Lower leg skin (tissue), 4 donors: ENCODE measurements at regions not wholly inside any gene's neighbourhood (a gene's known extent, or its start where the extent isn't known, plus 50 kb on each side); places are given as distances from the start of the nearest gene placed in this dataset.

Experiments
- DNase-seq, 2 donors: peaks; one replicate each; pipeline ENCODE4 v3.0.0-alpha.2; 2019; ENCODE audit warnings: low spot score in 2 of 2
- H3K4me3 ChIP-seq: fragments of 200-600 bp; sonication (generic); 2 replicates; pipeline ENCODE4 v1.5.1; 2017; ENCODE audit warnings: mild to moderate bottlenecking, low read depth; ENCODE audit not compliant: poor library complexity, severe bottlenecking
- POLR2A ChIP-seq, 2 donors: fragments of 450-650 bp; IDR thresholded peaks; one replicate each; pipeline ENCODE4 v1.6.1; 2016 to 2017; ENCODE audit warnings: antibody characterized with exemption in 2 of 2, mild to moderate bottlenecking in 1 of 2, moderate library complexity in 1 of 2
- WGBS, 2 donors: methylation state at CpG; one replicate each; pipeline ENCODE4 v1.1.5; 2018; 5-methylcytosine and 5-hydroxymethylcytosine counted together
- intact Hi-C: fragments of 100-400 bp; cut with DNase I; formaldehyde crosslinking; loops from one replicate; pipeline ENCODE4 v1.15.0; 2023; ENCODE audit warnings: low total_unique reads
- TF ChIP-seq, protein P1 (sequence below), 3 donors: fragments of 450-650 bp; IDR thresholded peaks; one replicate each; pipeline ENCODE4 v1.5.1; 2016; ENCODE audit warnings: antibody characterized with exemption in 3 of 3, mild to moderate bottlenecking in 3 of 3, moderate library complexity in 2 of 3

DNA sequence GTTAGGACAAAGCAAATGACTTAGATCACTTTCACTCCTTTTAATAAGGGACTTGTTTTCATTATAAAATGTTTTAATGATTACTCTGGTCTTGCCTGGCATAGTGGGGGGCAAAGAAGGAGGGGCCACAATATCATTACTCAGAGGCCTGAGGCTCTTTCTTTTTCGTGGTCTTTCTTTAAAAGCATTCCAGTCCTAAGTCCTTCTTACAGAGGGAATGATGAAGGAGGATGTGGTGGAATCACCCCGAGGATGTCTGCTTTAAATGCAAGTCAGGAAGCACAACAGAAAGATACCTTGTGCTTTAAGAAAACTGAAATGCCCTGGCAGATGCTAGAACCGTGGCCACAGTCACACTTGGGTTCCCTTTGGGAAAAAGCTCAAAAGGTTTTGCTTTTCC, 379.1 kb downstream of the INHBA start:
- H3K4me3 ChIP-seq, result no peak overlapping the region
- TF ChIP-seq POLR2A (IDR thresholded peaks at IDR 0.05), result no peak
- TF ChIP-seq, protein P1, sequence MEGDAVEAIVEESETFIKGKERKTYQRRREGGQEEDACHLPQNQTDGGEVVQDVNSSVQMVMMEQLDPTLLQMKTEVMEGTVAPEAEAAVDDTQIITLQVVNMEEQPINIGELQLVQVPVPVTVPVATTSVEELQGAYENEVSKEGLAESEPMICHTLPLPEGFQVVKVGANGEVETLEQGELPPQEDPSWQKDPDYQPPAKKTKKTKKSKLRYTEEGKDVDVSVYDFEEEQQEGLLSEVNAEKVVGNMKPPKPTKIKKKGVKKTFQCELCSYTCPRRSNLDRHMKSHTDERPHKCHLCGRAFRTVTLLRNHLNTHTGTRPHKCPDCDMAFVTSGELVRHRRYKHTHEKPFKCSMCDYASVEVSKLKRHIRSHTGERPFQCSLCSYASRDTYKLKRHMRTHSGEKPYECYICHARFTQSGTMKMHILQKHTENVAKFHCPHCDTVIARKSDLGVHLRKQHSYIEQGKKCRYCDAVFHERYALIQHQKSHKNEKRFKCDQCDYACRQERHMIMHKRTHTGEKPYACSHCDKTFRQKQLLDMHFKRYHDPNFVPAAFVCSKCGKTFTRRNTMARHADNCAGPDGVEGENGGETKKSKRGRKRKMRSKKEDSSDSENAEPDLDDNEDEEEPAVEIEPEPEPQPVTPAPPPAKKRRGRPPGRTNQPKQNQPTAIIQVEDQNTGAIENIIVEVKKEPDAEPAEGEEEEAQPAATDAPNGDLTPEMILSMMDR (IDR thresholded peaks at IDR 0.05), result no peak
- intact Hi-C loops, result no loop called here
- DNase-seq, result no peak
- WGBS, 2 donors, result 54 to 58% methylated on average over 3 of the region's 3 CpGs

DNA sequence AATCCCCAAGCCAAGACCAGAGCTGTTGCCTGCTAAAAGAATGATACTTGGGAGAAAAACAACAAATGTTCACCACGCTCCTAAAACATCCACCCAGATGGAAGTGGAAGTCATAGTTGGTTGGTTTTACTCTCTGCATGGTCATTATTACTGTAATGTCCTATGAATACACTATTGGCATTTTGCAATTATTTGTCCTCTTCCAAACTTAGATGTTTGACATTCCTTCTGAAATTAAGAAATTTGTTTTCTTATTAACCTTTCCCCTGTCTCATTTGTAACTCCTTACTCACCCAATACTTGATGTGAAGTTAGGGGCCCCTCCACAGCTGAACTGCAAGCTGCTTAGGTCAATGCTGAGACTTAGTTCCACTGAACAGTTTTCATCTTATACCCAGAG, 383.3 kb downstream of the INHBA start:
- no peak for DNase-seq
- TF ChIP-seq POLR2A (IDR thresholded peaks at IDR 0.05), result no peak
- TF ChIP-seq, protein P1 (IDR thresholded peaks at IDR 0.05), result no peak
- intact Hi-C loops, result no loop called here
- no peak overlapping the region for H3K4me3 ChIP-seq
- 82 to 92% methylated on average over 1 of the region's 1 CpG for WGBS, 2 donors

DNA sequence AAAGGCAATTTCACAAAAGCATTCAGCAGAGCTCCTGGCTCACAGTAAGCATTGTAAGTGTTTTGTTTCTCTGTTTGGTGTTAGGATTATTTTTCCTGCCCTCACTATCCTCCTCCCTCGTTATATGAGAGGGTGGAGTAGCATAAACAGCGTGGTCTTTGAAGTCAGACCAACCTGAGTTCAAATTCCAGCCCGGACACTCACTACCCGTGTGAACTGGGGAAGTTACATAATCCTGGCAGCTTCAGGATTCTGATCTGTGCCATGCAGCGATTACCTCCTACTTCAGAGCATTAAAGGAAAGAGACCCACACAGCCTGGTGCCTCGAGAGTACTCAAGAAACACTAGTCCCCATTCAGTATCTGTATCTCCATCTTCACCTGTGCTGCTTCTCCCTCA, 386.5 kb downstream of the INHBA start:
- 45 to 55% methylated on average over 6 of the region's 6 CpGs for WGBS, 2 donors
- H3K4me3 ChIP-seq, result no peak overlapping the region
- TF ChIP-seq POLR2A (IDR thresholded peaks at IDR 0.05), result no peak
- TF ChIP-seq, protein P1 (IDR thresholded peaks at IDR 0.05), result no peak
- intact Hi-C loops, result no loop called here
- no peak for DNase-seq

DNA sequence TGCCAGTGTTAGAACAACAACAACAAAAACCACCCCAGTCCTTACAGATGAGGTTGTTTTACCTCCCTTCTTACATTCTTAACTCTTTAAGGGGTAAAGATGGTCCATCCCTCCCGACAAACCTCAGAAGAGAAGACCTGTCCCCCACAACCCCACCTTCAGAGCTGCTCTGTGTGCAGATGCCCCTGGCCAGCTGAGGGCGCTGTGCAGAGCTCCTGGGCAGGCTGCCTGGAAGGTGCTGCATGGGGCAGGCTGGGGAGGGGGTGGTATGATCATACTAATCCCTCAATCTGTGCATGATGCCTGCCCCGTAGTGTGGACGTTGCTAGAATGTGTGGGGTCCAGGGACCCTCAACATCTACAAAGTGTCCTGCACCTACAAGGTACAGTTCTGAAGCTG, 387.1 kb downstream of the INHBA start:
- DNase-seq, result no peak
- 58 to 68% methylated on average over 4 of the region's 4 CpGs for WGBS, 2 donors
- no peak for TF ChIP-seq POLR2A (IDR thresholded peaks at IDR 0.05)
- TF ChIP-seq, protein P1 (IDR thresholded peaks at IDR 0.05), result no peak
- intact Hi-C loops, result no loop called here
- no peak overlapping the region for H3K4me3 ChIP-seq

DNA sequence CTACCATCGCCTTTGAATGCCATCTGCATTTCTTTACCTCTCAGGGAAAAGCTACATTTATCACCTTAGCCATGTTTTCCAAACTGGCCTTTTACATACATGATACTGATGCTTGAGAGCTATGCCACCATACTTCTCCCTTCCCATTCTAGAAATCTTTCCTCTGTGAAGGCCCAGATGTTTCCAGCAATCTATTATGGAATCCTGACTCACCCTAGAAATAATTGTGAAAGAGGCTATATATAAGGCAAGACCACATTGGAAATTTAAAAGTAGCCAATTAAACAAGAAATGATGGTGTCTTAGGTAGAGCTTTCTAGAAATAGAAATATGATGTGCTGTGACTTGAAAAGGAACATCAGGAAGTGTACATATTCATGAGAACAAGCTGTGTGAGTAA, 389.7 kb downstream of the INHBA start:
- DNase-seq, result no peak
- intact Hi-C loops, result no loop called here
- no peak overlapping the region for H3K4me3 ChIP-seq
- TF ChIP-seq, protein P1 (IDR thresholded peaks at IDR 0.05), result no peak
- TF ChIP-seq POLR2A (IDR thresholded peaks at IDR 0.05), result no peak
- 88 to 94% methylated on average over 1 of the region's 1 CpG for WGBS, 2 donors

DNA sequence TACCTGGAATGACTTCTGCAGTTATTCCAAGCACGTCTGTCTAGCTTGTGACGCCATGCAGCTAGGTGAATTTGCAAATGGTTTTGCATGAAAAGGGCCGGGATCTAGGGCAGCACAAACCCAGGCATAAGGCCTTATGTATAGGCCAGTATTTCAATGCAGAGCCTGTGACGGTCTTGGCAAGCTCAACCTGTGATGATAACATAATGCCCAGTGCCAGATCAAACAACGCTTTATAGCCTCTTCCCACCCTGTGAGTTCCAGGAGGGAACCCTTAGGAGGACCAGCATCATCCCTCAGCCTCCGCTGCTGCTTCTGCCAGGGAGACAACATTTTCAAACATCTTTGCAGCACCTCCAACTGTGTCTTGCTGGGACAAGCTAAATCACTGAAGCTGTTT, 390.7 kb downstream of the INHBA start:
- WGBS, 2 donors, result 89 to 97% methylated on average over 6 of the region's 6 CpGs
- TF ChIP-seq, protein P1 (IDR thresholded peaks at IDR 0.05), result no peak
- no peak for TF ChIP-seq POLR2A (IDR thresholded peaks at IDR 0.05)
- H3K4me3 ChIP-seq, result no peak overlapping the region
- intact Hi-C loops, result no loop called here
- no peak for DNase-seq
